ENCODE measurements at regions not wholly inside any gene's neighbourhood (a gene's known extent, or its start where the extent isn't known, plus 50 kb on each side); places are given as distances from the start of the nearest gene placed in this dataset.
"Not testable (repeated sequence)": the region's sequence is repeated elsewhere in the genome, so short reads cannot be mapped to it uniquely, and the experiment has no call there.

- TF ChIP-seq EZH2 (IDR thresholded peaks at IDR 0.05; ENCODE audit: low read length, missing control alignments): no peak
- TF ChIP-seq CTCF (conservative IDR thresholded peaks at IDR 0.05 in 1 of 2, IDR thresholded peaks at IDR 0.05 in 1 of 2; ENCODE audit: low read depth in 1 of 2, low read length in 2 of 2): no peak
- Histone ChIP-seq H3K9ac (ENCODE audit: insufficient read depth, low read length) (no peak overlapping the region), H3K4me2 (ENCODE audit: extremely low read depth, insufficient read depth, low read length) (no peak overlapping the region), H3K27me3 (ENCODE audit: control insufficient read depth, insufficient read depth, low read length) (no peaks in the 10 kb centered on the region), H2AFZ (ENCODE audit: low read length) (no peak overlapping the region), H3K9me3 (ENCODE audit: control insufficient read depth, insufficient read depth, low read depth, low read length) (no peaks in the 10 kb centered on the region), H3K4me3 (replicated peaks in 1 of 4; ENCODE audit: control extremely low read depth in 1 of 4, insufficient read depth in 1 of 4, low read depth in 3 of 4, low read length in 4 of 4) (no peak overlapping the region), H4K20me1 (ENCODE audit: control insufficient read depth, extremely low read depth, insufficient read depth, low read length) (no peaks in the 10 kb centered on the region), H3K79me2 (ENCODE audit: control insufficient read depth, insufficient read depth, low read length) (no peaks in the 10 kb centered on the region), H3K27ac (ENCODE audit: insufficient read depth, low read length) (no peak overlapping the region), H3K36me3 (ENCODE audit: control insufficient read depth, insufficient read depth, low read length) (no peaks in the 10 kb centered on the region), H3K4me1 (ENCODE audit: control insufficient read depth, extremely low read depth, insufficient read depth, low read length) (no peaks in the 10 kb centered on the region)
- no peak for DNase-seq (ENCODE audit: low read depth in 2 of 2)
Observed at GRCh38 chr18:14947482-14948162, 199.7 kb downstream of the ANKRD30B start.

GRCh38 chr18:14948163-14948540 lies 200.2 kb downstream of the ANKRD30B start:
- Histone ChIP-seq H3K9me3 (ENCODE audit: control insufficient read depth, insufficient read depth, low read depth, low read length) (no peaks in the 10 kb centered on the region), H3K4me1 (ENCODE audit: control insufficient read depth, extremely low read depth, insufficient read depth, low read length) (no peaks in the 10 kb centered on the region), H4K20me1 (ENCODE audit: control insufficient read depth, extremely low read depth, insufficient read depth, low read length) (no peaks in the 10 kb centered on the region), H3K4me3 (replicated peaks in 1 of 4; ENCODE audit: control extremely low read depth in 1 of 4, insufficient read depth in 1 of 4, low read depth in 3 of 4, low read length in 4 of 4) (no peak overlapping the region), H3K79me2 (ENCODE audit: control insufficient read depth, insufficient read depth, low read length) (no peaks in the 10 kb centered on the region), H3K4me2 (ENCODE audit: extremely low read depth, insufficient read depth, low read length) (no peak overlapping the region), H3K9ac (ENCODE audit: insufficient read depth, low read length) (no peak overlapping the region), H3K27me3 (ENCODE audit: control insufficient read depth, insufficient read depth, low read length) (no peaks in the 10 kb centered on the region), H3K27ac (ENCODE audit: insufficient read depth, low read length) (no peak overlapping the region), H2AFZ (ENCODE audit: low read length) (no peak overlapping the region), H3K36me3 (ENCODE audit: control insufficient read depth, insufficient read depth, low read length) (no peaks in the 10 kb centered on the region)
- DNase-seq (ENCODE audit: low read depth in 2 of 2): no peak
- TF ChIP-seq CTCF (conservative IDR thresholded peaks at IDR 0.05 in 1 of 2, IDR thresholded peaks at IDR 0.05 in 1 of 2; ENCODE audit: low read depth in 1 of 2, low read length in 2 of 2): no peak

- Histone ChIP-seq H3K9ac (ENCODE audit: insufficient read depth, low read length) (no peak overlapping the region), H3K4me2 (ENCODE audit: extremely low read depth, insufficient read depth, low read length) (no peak overlapping the region), H2AFZ (ENCODE audit: low read length) (no peak overlapping the region), H3K79me2 (ENCODE audit: control insufficient read depth, insufficient read depth, low read length) (no peaks in the 10 kb centered on the region), H4K20me1 (ENCODE audit: control insufficient read depth, extremely low read depth, insufficient read depth, low read length) (no peaks in the 10 kb centered on the region), H3K27ac (ENCODE audit: insufficient read depth, low read length) (no peak overlapping the region), H3K27me3 (ENCODE audit: control insufficient read depth, insufficient read depth, low read length) (no peaks in the 10 kb centered on the region), H3K4me1 (ENCODE audit: control insufficient read depth, extremely low read depth, insufficient read depth, low read length) (no peaks in the 10 kb centered on the region), H3K4me3 (replicated peaks in 1 of 4; ENCODE audit: control extremely low read depth in 1 of 4, insufficient read depth in 1 of 4, low read depth in 3 of 4, low read length in 4 of 4) (no peak overlapping the region), H3K36me3 (ENCODE audit: control insufficient read depth, insufficient read depth, low read length) (no peaks in the 10 kb centered on the region), H3K9me3 (ENCODE audit: control insufficient read depth, insufficient read depth, low read depth, low read length) (no peaks in the 10 kb centered on the region)
- DNase-seq (ENCODE audit: low read depth in 2 of 2): no peak
- TF ChIP-seq EZH2 (IDR thresholded peaks at IDR 0.05; ENCODE audit: low read length, missing control alignments) (no peak), CTCF (conservative IDR thresholded peaks at IDR 0.05 in 1 of 2, IDR thresholded peaks at IDR 0.05 in 1 of 2; ENCODE audit: low read depth in 1 of 2, low read length in 2 of 2) (no peak)
Observed at GRCh38 chr18:14949800-14950664, 202.1 kb downstream of the ANKRD30B start.

GRCh38 chr18:14952444-14953077 lies 204.6 kb downstream of the ANKRD30B start:
- not testable (repeated sequence) for H3K36me3 ChIP-seq (ENCODE audit: control insufficient read depth, insufficient read depth, low read length); H3K4me2 ChIP-seq (ENCODE audit: extremely low read depth, insufficient read depth, low read length); H3K9me3 ChIP-seq (ENCODE audit: control insufficient read depth, insufficient read depth, low read depth, low read length); H3K27me3 ChIP-seq (ENCODE audit: control insufficient read depth, insufficient read depth, low read length); H3K4me3 ChIP-seq (replicated peaks in 1 of 4; ENCODE audit: control extremely low read depth in 1 of 4, insufficient read depth in 1 of 4, low read depth in 3 of 4, low read length in 4 of 4); H3K27ac ChIP-seq (ENCODE audit: insufficient read depth, low read length); H4K20me1 ChIP-seq (ENCODE audit: control insufficient read depth, extremely low read depth, insufficient read depth, low read length); H3K79me2 ChIP-seq (ENCODE audit: control insufficient read depth, insufficient read depth, low read length); H2AFZ ChIP-seq (ENCODE audit: low read length); H3K9ac ChIP-seq (ENCODE audit: insufficient read depth, low read length); DNase-seq (ENCODE audit: low read depth in 2 of 2); H3K4me1 ChIP-seq (ENCODE audit: control insufficient read depth, extremely low read depth, insufficient read depth, low read length)

Data from fibroblast of lung (primary cell).